Neuronal stem cell (in vitro differentiated cells): ENCODE measurements at regions not wholly inside any gene's neighbourhood (a gene's known extent, or its start where the extent isn't known, plus 50 kb on each side); places are given as distances from the start of the nearest gene placed in this dataset.

Source experiments
- DNase-seq: peaks from one replicate; pipeline ENCODE4 v3.0.0-alpha.2; 2013; ENCODE audit warnings: low spot score
- H2AFZ ChIP-seq: one replicate; pipeline ENCODE4 v1.6.1; 2013; ENCODE audit warnings: mild to moderate bottlenecking, low read length, inconsistent platforms
- H2AK5ac ChIP-seq: 2 replicates; pipeline ENCODE4 v1.6.1; 2013; ENCODE audit warnings: low read depth, mild to moderate bottlenecking, inconsistent platforms, low read length, moderate library complexity, mixed read lengths
- H2BK120ac ChIP-seq: 2 replicates; pipeline ENCODE4 v1.6.1; 2013; ENCODE audit warnings: low read depth, mild to moderate bottlenecking, inconsistent platforms, low read length, moderate library complexity, mixed read lengths
- H2BK12ac ChIP-seq: one replicate; pipeline ENCODE4 v1.6.1; 2013; ENCODE audit warnings: low read length, inconsistent platforms
- H2BK15ac ChIP-seq: 2 replicates; pipeline ENCODE4 v1.6.1; 2013; ENCODE audit warnings: mild to moderate bottlenecking, low read length, inconsistent platforms, mixed read lengths
- H2BK5ac ChIP-seq: one replicate; pipeline ENCODE4 v1.6.1; 2013; ENCODE audit warnings: inconsistent platforms, mild to moderate bottlenecking, low read length, moderate library complexity
- H3K14ac ChIP-seq: one replicate; pipeline ENCODE4 v1.6.1; 2013; ENCODE audit warnings: low read length, inconsistent platforms
- H3K18ac ChIP-seq: 2 replicates; pipeline ENCODE4 v1.6.1; 2013; ENCODE audit warnings: low read length, inconsistent platforms
- H3K23ac ChIP-seq: 2 replicates; pipeline ENCODE4 v1.6.1; 2013; ENCODE audit warnings: low read depth, mild to moderate bottlenecking, mixed read lengths, low read length, inconsistent platforms; ENCODE audit not compliant: poor library complexity
- H3K27ac ChIP-seq: replicated peaks from 3 replicates; pipeline ENCODE4 v1.5.1; 2013; ENCODE audit warnings: low read length, inconsistent platforms
- H3K27me3 ChIP-seq, 3 experiments: 2 replicates each; pipeline ENCODE4 v1.6.1; 2013; ENCODE audit warnings: low read length in 3 of 3, mild to moderate bottlenecking in 2 of 3, inconsistent platforms in 1 of 3, low read depth in 1 of 3, mixed read lengths in 1 of 3, moderate library complexity in 1 of 3; ENCODE audit not compliant: control insufficient read depth in 3 of 3, insufficient read depth in 3 of 3
- H3K36me3 ChIP-seq, 2 donors: replicated peaks in 1 of 2; 2 replicates each; pipeline ENCODE4 v1.6.1; 2013; ENCODE audit warnings: low read length in 2 of 2; ENCODE audit not compliant: control insufficient read depth in 2 of 2, insufficient read depth in 2 of 2
- H3K4ac ChIP-seq: 2 replicates; pipeline ENCODE4 v1.6.1; 2013; ENCODE audit warnings: inconsistent platforms, mild to moderate bottlenecking, low read length, moderate library complexity
- H3K4me1 ChIP-seq, 2 donors: 1 replicate in 1 of 2; 2 replicates in 1 of 2; pipeline ENCODE4 v1.6.1; 2013; ENCODE audit warnings: low read length in 2 of 2, low read depth in 1 of 2; ENCODE audit not compliant: control insufficient read depth in 2 of 2, insufficient read depth in 1 of 2
- H3K4me2 ChIP-seq: one replicate; pipeline ENCODE4 v1.6.1; 2013; ENCODE audit warnings: mild to moderate bottlenecking, low read length, inconsistent platforms; ENCODE audit not compliant: insufficient read depth, poor library complexity, severe bottlenecking
- H3K4me3 ChIP-seq, 2 donors: 2 replicates each; pipeline ENCODE4 v1.5.1; 2013; ENCODE audit warnings: low read length in 2 of 2, mild to moderate bottlenecking in 2 of 2, inconsistent platforms in 1 of 2, moderate library complexity in 1 of 2
- H3K79me1 ChIP-seq: one replicate; pipeline ENCODE4 v1.6.1; 2013; ENCODE audit warnings: low read depth, mild to moderate bottlenecking, inconsistent platforms, low read length, moderate library complexity
- H3K9ac ChIP-seq: one replicate; pipeline ENCODE4 v1.6.1; 2013; ENCODE audit warnings: mild to moderate bottlenecking, low read depth, low read length, inconsistent platforms; ENCODE audit not compliant: poor library complexity
- H3K9me3 ChIP-seq, 2 donors: replicated peaks in 1 of 2; 2 replicates each; pipeline versions ENCODE3 to v1.6.1; 2013; ENCODE audit warnings: low read length in 2 of 2, mild to moderate bottlenecking in 2 of 2, inconsistent platforms in 1 of 2, low read depth in 1 of 2, mixed read lengths in 1 of 2, moderate library complexity in 1 of 2; ENCODE audit not compliant: control insufficient read depth in 2 of 2, insufficient read depth in 1 of 2
- H4K8ac ChIP-seq: one replicate; pipeline ENCODE4 v1.6.1; 2013; ENCODE audit warnings: low read depth, mild to moderate bottlenecking, inconsistent platforms, low read length, moderate library complexity
- H4K91ac ChIP-seq: one replicate; pipeline ENCODE4 v1.6.1; 2013; ENCODE audit warnings: low read length, low read depth, mild to moderate bottlenecking, inconsistent platforms; ENCODE audit not compliant: poor library complexity
- whole genome bisulfite sequencing, 2 donors: extraction: QIAGEN DNeasy Blood & Tissue Kit; methylation state at CpG; one replicate each; pipeline ENCODE4 v1.1.7; 2013; ENCODE audit warnings: missing lambda C conversion rate in 2 of 2, mixed read lengths in 1 of 2; ENCODE audit not compliant: insufficient read length in 2 of 2, insufficient replicate concordance in 1 of 2; ENCODE audit errors: extremely low coverage in 2 of 2; 5-methylcytosine and 5-hydroxymethylcytosine counted together

DNA sequence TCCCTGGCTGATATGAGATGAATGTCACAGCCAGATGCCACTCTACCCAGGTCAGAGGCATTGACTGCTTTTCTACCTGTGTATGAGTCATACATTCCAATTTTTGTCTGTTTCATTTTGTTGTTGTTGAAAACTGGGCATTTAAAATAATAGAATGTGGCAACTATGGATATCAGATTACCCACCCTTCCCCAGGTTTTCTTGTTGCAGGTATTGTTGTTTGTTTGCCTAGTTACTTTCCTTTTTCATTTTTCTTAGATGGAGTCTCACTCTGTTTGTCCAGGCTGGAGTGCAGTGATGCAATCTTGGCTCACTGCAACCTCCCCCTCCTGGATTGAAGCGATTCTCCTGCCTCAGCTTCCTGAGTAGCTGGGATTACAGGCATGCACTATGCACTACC is 70.2 kb downstream of the LRRC30 start:
- Histone ChIP-seq H3K4ac (no peak overlapping the region), H3K23ac (no peak overlapping the region), H3K36me3 (no peaks in the 10 kb centered on the region), H2BK15ac (no peak overlapping the region), H3K4me3 (no peak overlapping the region), H3K4me1 (no peaks in the 10 kb centered on the region), H3K14ac (no peak overlapping the region), H3K4me2 (no peak overlapping the region), H3K79me1 (no peaks in the 10 kb centered on the region), H3K27ac (no peak overlapping the region), H3K18ac (no peak overlapping the region), H2AK5ac (no peak overlapping the region), H2BK12ac (no peak overlapping the region), H4K91ac (no peak overlapping the region), H2AFZ (no peak overlapping the region), H4K8ac (no peak overlapping the region), H2BK5ac (no peak overlapping the region), H3K27me3 (no peaks in the 10 kb centered on the region), H3K9ac (no peak overlapping the region), H2BK120ac (no peak overlapping the region), H3K9me3 (peaks cover 0 to 5% of the 10 kb centered on the region in 2 donors)
- DNase-seq, result no peak
- no CpG with 5 or more reads among the region's 1 CpG for WGBS, 2 donors

DNA sequence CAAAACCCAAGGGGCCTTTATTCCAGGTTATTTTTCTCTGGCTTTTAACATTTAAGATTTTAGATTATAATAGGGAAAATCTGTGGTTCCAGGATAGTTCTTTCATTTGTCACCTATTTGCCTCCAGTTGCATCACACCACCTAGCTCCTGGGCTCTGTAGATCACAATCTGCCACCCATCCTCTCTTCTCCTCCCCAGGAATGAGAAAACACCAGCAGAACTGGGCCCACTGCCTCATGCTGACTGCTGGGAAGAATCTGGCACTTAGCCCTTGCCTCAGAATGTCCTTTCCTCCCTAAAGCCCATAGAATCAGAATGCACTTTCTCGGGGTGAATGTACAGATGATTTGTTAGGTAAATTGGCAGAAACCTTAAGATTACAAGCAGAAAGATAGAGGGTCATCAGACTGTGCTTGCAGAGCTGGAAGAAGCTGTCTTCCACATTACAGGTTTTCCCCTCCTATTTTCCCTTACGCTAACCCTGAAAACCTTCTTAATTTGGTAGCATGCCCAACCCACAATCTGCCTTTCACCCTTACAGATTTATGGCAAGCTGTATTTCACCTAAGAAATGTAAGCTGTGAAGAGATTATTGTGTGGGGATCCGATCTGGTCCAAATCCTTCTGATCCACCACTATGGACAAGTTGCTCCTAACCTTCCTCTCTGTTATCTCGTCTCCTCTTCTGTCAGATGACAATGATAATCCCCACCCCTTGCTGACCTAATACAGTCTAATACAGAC is 72.6 kb downstream of the LRRC30 start:
- H2AK5ac ChIP-seq, result no peak overlapping the region
- H3K9ac ChIP-seq, result no peak overlapping the region
- H2BK15ac ChIP-seq, result no peak overlapping the region
- no peak overlapping the region for H3K4ac ChIP-seq
- H3K27me3 ChIP-seq, result no peaks in the 10 kb centered on the region
- DNase-seq, result no peak
- WGBS, 2 donors, result no CpG with 5 or more reads among the region's 4 CpGs
- H3K23ac ChIP-seq, result no peak overlapping the region
- H3K4me1 ChIP-seq, result no peaks in the 10 kb centered on the region
- H3K4me3 ChIP-seq, result no peak overlapping the region
- H3K79me1 ChIP-seq, result peaks cover 2% of the 10 kb centered on the region
- no peak overlapping the region for H4K8ac ChIP-seq
- H3K27ac ChIP-seq, result no peak overlapping the region
- H2AFZ ChIP-seq, result no peak overlapping the region
- H2BK120ac ChIP-seq, result no peak overlapping the region
- H4K91ac ChIP-seq, result no peak overlapping the region
- no peak overlapping the region for H2BK12ac ChIP-seq
- H3K36me3 ChIP-seq, result no peaks in the 10 kb centered on the region
- no peak overlapping the region for H2BK5ac ChIP-seq
- H3K9me3 ChIP-seq, result peaks cover 0 to 5% of the 10 kb centered on the region in 2 donors
- no peak overlapping the region for H3K14ac ChIP-seq
- H3K18ac ChIP-seq, result no peak overlapping the region
- no peak overlapping the region for H3K4me2 ChIP-seq

- Histone ChIP-seq H3K4ac (no peak overlapping the region), H3K4me3 (no peak overlapping the region), H3K9me3 (peaks cover 0 to 5% of the 10 kb centered on the region in 2 donors), H3K4me2 (no peak overlapping the region), H4K8ac (no peak overlapping the region), H2AK5ac (no peak overlapping the region), H3K4me1 (no peaks in the 10 kb centered on the region), H2AFZ (no peak overlapping the region), H2BK120ac (no peak overlapping the region), H3K9ac (no peak overlapping the region), H2BK15ac (no peak overlapping the region), H3K23ac (no peak overlapping the region), H3K18ac (no peak overlapping the region), H2BK12ac (no peak overlapping the region), H4K91ac (no peak overlapping the region), H3K14ac (no peak overlapping the region), H3K27me3 (no peaks in the 10 kb centered on the region), H3K27ac (no peak overlapping the region), H2BK5ac (no peak overlapping the region), H3K36me3 (no peaks in the 10 kb centered on the region), H3K79me1 (peaks cover 2% of the 10 kb centered on the region)
- DNase-seq, result no peak
- WGBS, 2 donors, result no CpG with 5 or more reads among the region's 6 CpGs
Measured at GRCh38 chr18:7304061-7304370, 73.1 kb downstream of the LRRC30 start.

GRCh38 chr18:7305416-7305815 is 74.5 kb downstream of the LRRC30 start:
- H3K36me3 ChIP-seq, result no peaks in the 10 kb centered on the region
- peaks cover 2% of the 10 kb centered on the region for H3K79me1 ChIP-seq
- no peak overlapping the region for H3K27ac ChIP-seq
- H2AK5ac ChIP-seq, result peak overlapping the region; percentile 37
- no CpG with 5 or more reads among the region's 9 CpGs for WGBS, 2 donors
- no peak overlapping the region for H2BK120ac ChIP-seq
- H3K18ac ChIP-seq, result peak overlapping the region; percentile 87
- H3K23ac ChIP-seq, result no peak overlapping the region
- peak overlapping the region; percentile 15 for H4K91ac ChIP-seq
- H3K14ac ChIP-seq, result no peak overlapping the region
- H3K4ac ChIP-seq, result no peak overlapping the region
- H3K4me1 ChIP-seq, result no peaks in the 10 kb centered on the region
- no peak overlapping the region for H3K4me2 ChIP-seq
- H2BK5ac ChIP-seq, result no peak overlapping the region
- no peak overlapping the region for H2AFZ ChIP-seq
- no peak for DNase-seq
- H3K4me3 ChIP-seq, result no peak overlapping the region
- peaks cover 0 to 2% of the 10 kb centered on the region in 2 donors for H3K9me3 ChIP-seq
- no peak overlapping the region for H3K9ac ChIP-seq
- H2BK15ac ChIP-seq, result no peak overlapping the region
- no peaks in the 10 kb centered on the region for H3K27me3 ChIP-seq
- H4K8ac ChIP-seq, result no peak overlapping the region
- H2BK12ac ChIP-seq, result no peak overlapping the region
